ACHN (cell line): ENCODE measurements at regions not wholly inside any gene's neighbourhood (a gene's known extent, or its start where the extent isn't known, plus 50 kb on each side); places are given as distances from the start of the nearest gene placed in this dataset.

ENCODE experiments used
- DNase-seq: peaks from one replicate; pipeline ENCODE4 v3.0.0-alpha.2; 2015
- in situ Hi-C: cut with HindIII; loops from 2 replicates; pipeline ENCODE4 v1.10.0; 2017; ENCODE audit warnings: low sequenced_read_pairs, low pct_ligation_motif_present, low pct_unique_long_range_greater_than_20kb

GRCh38 chr3:84806958-84807357 lies 151.8 kb upstream of the CADM2 start:
- DNase-seq, result no peak
- in situ Hi-C loops, result no loop called here

- no peak for DNase-seq
- in situ Hi-C loops, result no loop called here
These were observed 138.7 kb upstream of the CADM2 start for GRCh38 chr3:84820126-84820525.

DNA sequence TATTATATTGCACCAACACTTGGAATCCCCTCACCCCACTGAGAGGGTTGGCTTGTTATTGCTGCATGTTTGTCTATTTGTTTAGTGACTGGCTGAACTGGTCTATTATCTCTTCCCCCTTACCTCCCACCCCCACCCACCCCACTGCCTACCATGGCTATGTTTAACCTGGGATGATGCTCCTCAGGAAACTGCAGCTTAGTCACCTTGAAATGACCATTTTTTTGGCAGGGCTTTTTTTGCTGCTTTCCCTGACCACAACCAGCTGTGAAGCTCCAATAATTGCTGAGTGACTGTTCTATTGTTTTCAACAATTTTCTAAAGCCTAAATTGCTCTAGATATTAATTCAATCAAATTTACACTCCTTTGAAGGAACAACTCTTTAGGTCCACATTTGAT lies 137.9 kb upstream of the CADM2 start:
- no peak for DNase-seq
- in situ Hi-C loops, result no loop called here

DNA sequence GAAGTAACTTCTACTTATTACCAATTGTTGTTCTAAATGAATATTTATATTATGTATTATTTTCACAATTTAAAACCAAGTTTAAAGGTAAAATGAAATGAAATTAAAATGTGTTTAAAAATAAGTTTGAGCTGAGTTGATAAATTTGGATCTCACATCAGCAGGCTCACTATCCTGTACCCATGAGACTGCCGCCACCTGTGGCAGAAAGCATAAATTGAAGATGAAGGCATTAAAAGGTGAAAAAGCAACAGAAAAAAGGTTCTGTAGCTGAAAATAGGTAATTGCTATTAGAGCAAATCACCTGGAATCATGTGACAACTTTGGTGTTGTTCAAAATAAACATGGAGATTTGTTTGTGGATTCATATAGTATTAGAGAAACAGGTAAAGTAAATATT lies 133.0 kb upstream of the CADM2 start:
- in situ Hi-C loops, result no loop called here
- no peak for DNase-seq

DNA sequence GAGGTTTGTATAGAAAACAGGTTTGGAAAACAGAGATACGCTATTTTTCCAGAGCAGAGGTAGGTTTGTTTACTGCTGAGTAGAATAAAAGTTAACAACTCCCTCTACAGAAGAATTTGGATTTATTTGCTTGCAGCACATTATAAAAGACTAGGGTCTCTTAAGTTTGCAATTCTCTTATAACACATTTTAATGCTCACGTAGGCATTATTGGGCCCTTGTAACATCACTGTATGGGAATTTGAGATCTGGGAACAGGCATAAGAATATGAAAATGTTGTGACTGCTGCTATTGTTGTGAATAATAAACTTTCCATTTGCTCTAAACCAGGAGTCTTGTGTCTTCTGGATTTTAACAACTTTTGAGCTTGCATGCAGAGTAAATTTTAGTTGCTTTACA lies 128.3 kb upstream of the CADM2 start:
- in situ Hi-C loops, result no loop called here
- DNase-seq, result no peak

GRCh38 chr3:84835366-84835765 lies 123.4 kb upstream of the CADM2 start:
- DNase-seq, result no peak
- in situ Hi-C loops, result no loop called here

GRCh38 chr3:84836961-84837360 lies 121.8 kb upstream of the CADM2 start:
- in situ Hi-C loops, result no loop called here
- DNase-seq, result no peak

DNA sequence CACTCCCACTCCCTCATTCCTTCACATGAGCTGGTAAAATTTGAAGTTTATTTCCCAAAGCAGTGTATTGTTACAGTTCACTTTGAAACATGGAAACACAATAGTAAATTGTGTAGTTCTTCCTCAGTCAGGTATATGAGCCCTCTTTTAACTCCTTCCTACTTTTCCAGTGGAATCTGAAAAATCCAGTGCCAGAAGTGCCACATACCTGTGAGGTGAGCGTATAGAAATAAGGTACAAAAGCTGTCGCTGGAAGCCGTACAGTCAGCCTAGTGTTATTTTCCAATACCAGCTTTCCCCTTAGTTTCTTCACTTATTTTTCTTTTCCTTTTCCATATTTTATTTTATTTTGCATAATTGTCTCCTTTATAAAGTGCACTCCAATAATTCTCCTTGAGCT lies 81.7 kb upstream of the CADM2 start:
- no peak for DNase-seq
- in situ Hi-C loops, result no loop called here

GRCh38 chr3:84881288-84881687 lies 77.5 kb upstream of the CADM2 start:
- DNase-seq, result no peak
- in situ Hi-C loops, result no loop called here

DNA sequence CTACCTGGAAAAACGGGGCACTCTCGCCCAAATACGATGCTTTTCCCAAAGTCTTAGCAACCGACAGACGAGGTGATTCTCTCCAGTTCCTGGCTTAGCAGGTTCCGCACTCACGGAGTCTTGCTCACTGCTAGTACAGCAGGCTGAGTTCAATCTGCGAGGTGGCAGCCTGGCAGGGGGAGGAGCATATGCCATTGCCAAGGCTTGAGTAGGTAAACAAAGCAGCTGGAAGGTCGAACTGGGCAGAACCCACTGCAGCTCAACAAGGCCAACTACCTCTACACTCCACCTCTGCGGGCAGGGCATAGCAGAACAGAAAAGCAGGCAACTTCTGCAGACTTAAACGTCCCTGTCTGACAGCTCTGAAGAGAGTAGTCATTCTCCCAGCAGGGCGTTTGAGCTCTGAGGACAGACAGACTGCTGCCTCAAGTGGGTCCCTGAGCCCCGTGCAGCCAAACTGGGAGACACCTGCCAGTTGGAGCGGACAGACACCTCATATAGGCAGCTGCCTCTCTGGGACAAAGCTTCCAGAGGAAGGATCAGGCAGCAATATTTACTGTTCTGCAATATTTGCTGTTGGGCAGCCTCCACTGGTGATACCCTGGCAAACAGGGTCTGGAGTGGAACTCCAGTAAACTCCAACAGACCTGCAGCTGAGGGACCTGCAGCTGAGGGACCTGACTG lies 73.4 kb upstream of the CADM2 start:
- no peak for DNase-seq
- in situ Hi-C loops, result no loop called here

GRCh38 chr3:84891851-84892250 lies 66.9 kb upstream of the CADM2 start:
- in situ Hi-C loops, result no loop called here
- DNase-seq, result no peak

DNA sequence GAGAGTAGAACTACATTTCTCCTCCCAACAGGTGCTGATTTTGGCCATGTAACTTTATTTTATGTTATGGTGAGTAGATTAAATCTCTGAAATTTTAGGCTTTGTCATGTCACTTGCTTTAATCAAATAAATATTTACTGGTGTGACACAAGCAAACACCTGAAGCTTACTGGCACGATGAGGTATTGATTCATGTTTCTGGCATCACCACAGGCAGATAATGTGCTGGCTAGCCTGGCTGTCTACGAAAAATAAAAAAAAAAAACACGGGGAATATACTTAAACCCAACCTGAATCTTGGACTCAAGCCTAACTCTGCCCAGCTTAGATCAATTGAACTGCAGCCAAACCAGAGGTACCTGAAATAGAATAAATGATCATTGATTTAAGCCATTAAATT lies 65.6 kb upstream of the CADM2 start:
- in situ Hi-C loops, result no loop called here
- DNase-seq, result no peak

GRCh38 chr3:84904212-84904611 lies 54.6 kb upstream of the CADM2 start:
- no peak for DNase-seq
- in situ Hi-C loops, result no loop called here

- DNase-seq, result no peak
- in situ Hi-C loops, result no loop called here
These were observed 53.8 kb upstream of the CADM2 start for GRCh38 chr3:84904816-84905555.

- in situ Hi-C loops, result no loop called here
These were observed 53.3 kb upstream of the CADM2 start for GRCh38 chr3:84905556-84905920.

GRCh38 chr3:84906065-84906464 lies 52.7 kb upstream of the CADM2 start:
- in situ Hi-C loops, result no loop called here
- no peak for DNase-seq

More at GRCh38 chr3:84905556-84905920, 53.3 kb upstream of the CADM2 start:
- DNase-seq, result no peak
